Urinary bladder (tissue), 3 donors: ENCODE measurements at regions not wholly inside any gene's neighbourhood (a gene's known extent, or its start where the extent isn't known, plus 50 kb on each side); places are given as distances from the start of the nearest gene placed in this dataset.

Source experiments
- DNase-seq: peaks from one replicate; pipeline ENCODE4 v3.0.0-alpha.2; 2015; ENCODE audit errors: extremely low spot score
- H3K27ac ChIP-seq: one replicate; pipeline ENCODE4 v1.5.1; 2013; ENCODE audit warnings: low read depth, mild to moderate bottlenecking, moderate library complexity
- H3K36me3 ChIP-seq: one replicate; pipeline ENCODE4 v1.6.1; 2013; ENCODE audit warnings: mild to moderate bottlenecking, moderate library complexity; ENCODE audit not compliant: insufficient read depth
- H3K4me1 ChIP-seq: one replicate; pipeline ENCODE4 v1.6.1; 2013; ENCODE audit warnings: mild to moderate bottlenecking, moderate library complexity; ENCODE audit not compliant: insufficient read depth
- H3K4me3 ChIP-seq: one replicate; pipeline ENCODE4 v1.5.1; 2013; ENCODE audit warnings: low read depth, low read length
- WGBS: extraction: QIAGEN DNeasy Blood & Tissue Kit; methylation state at CpG from one replicate; pipeline ENCODE4 v1.1.7; 2013; 5-methylcytosine and 5-hydroxymethylcytosine counted together
- donor health status: healthy with polysubstance abuse.
- donor health status: healthy.

DNA sequence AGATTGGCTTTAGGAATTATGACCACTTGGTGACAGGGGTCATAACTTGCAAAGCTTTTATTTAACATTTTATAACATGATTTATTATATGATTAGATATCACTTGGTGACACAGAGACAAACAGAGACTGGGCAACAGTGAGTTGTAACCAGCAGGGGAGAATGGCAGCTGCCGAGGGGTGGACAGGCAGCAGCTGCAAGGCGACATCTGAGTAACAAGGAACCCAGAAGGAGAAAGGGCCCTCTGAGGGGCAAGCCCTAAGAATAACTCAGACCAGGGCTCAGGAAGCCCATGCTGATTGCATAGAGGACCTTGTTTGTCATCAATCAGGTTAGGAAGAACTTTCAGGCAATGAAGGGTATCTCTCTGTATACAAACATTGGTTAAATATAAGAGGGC lies 339.9 kb upstream of the SOX11 start:
- 88% methylated on average over 2 of the region's 2 CpGs for WGBS
- Histone ChIP-seq H3K4me3 (no peak overlapping the region), H3K36me3 (no peaks in the 10 kb centered on the region), H3K4me1 (no peaks in the 10 kb centered on the region), H3K27ac (no peak overlapping the region)
- no peak for DNase-seq

DNA sequence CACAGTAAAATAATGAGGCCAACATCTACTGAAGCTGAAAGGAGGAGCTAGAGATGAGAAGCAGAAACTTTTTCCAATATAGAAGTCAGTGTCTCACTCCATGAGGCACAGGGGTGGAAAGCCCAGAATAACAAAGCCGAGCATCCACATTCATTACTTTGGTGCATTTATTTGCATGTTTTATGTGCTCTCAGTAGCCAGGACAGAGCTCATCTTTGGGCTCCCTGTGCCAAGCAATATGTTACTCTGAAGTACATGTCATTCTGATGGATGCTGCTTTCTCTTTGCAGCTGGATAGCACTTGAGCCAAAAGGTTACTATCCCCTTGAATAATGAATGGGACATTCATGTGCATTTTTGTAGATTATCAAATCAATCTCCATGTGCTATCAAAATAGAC lies 338.6 kb upstream of the SOX11 start:
- no peak for DNase-seq
- Histone ChIP-seq H3K36me3 (no peaks in the 10 kb centered on the region), H3K27ac (no peak overlapping the region), H3K4me1 (no peaks in the 10 kb centered on the region), H3K4me3 (no peak overlapping the region)
- WGBS, result 27% methylated on average over 1 of the region's 1 CpG

DNA sequence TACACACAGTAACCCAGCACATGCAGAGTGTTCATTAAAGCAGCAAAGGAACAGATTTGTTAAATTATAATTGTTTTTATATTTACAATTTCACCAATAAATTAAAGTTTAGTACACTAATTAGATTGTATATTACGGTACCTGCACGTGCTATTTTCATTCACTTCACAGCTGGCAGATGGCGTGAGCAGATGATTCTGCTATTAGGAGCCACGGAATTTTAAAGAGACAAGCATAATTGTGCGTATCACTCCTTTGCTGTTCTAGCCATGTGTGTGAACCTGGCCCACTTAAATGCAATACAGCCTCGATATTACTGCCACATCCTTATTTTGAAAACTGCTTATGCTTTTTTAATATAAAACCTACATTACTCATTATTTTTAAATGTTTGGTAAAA lies 332.8 kb upstream of the SOX11 start:
- no peaks in the 10 kb centered on the region for H3K4me1 ChIP-seq
- H3K4me3 ChIP-seq, result no peak overlapping the region
- DNase-seq, result no peak
- H3K36me3 ChIP-seq, result no peaks in the 10 kb centered on the region
- H3K27ac ChIP-seq, result no peak overlapping the region
- 74% methylated on average over 6 of the region's 6 CpGs for WGBS

DNA sequence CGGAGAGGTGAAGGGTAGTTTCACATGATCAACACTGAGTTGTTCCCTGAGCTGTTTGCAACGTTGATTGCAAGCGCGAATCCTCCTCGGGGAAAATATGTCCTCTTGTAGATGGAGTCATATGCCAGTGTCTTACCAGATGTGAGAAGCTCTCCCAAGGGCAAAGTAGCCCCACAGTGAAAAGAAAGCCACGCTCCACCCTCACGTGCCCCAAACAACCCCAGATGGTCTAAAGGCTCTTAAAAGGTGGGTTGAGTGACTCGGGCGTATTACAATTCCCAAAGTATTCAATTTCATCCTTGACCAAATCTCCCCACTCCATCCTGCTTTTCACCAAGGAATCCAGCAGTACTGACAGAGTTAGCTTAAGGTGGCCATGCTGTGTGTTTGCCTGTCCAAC lies 332.1 kb upstream of the SOX11 start:
- H3K36me3 ChIP-seq, result no peaks in the 10 kb centered on the region
- WGBS, result 80% methylated on average over 9 of the region's 9 CpGs
- no peak for DNase-seq
- H3K4me1 ChIP-seq, result no peaks in the 10 kb centered on the region
- H3K4me3 ChIP-seq, result no peak overlapping the region
- H3K27ac ChIP-seq, result no peak overlapping the region

DNA sequence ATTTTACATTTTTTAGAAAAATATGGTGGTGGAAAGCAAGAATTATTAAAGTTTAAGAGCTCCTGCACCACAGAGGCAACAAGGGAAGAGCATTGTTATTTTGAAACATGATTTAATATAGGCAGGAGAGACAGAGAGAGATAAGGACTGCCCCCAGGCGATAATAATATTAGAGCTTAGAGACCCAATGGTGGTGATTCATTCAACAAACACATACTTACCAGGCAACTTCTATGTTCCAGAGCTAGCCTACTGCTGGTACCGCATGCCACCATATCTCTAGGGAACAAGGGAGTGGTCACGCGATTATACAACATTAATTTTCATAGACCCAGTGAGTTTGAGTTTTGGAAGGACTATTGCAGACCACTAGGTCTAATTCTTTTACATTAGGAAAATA lies 327.8 kb upstream of the SOX11 start:
- Histone ChIP-seq H3K4me3 (no peak overlapping the region), H3K27ac (no peak overlapping the region), H3K36me3 (no peaks in the 10 kb centered on the region), H3K4me1 (no peaks in the 10 kb centered on the region)
- DNase-seq, result no peak
- 93% methylated on average over 4 of the region's 4 CpGs for WGBS

DNA sequence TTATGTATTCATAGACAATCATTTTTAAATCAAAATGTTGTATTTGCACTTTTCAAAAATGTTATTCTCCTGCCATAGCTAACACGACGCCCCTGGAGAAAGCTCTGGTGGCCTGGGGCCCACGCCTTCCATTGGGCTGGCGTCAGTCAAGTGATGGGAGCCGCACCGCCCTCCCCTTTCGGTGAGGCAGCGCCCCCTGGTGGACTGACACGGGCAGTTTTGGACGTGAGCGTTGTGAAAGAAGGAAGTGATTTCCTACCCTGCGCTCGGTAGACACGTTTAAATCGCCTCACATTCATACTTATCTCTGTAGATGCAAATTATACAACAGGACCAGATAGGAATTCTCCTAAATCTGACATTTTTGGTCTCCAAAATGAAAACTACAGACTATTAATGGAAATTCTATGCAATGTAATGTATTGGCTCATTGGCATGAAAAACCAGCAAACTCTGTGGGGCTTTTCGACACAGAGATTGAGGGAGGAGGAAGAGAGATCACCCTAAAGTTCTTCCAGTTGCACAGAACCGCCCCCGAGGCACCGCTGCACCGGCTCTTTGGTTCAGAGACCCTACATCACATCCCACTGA lies 326.2 kb upstream of the SOX11 start:
- DNase-seq, result peak; percentile 31
- Histone ChIP-seq H3K4me3 (no peak overlapping the region), H3K36me3 (no peaks in the 10 kb centered on the region), H3K4me1 (no peaks in the 10 kb centered on the region), H3K27ac (no peak overlapping the region)
- 19% methylated on average over 20 of the region's 20 CpGs for WGBS

DNA sequence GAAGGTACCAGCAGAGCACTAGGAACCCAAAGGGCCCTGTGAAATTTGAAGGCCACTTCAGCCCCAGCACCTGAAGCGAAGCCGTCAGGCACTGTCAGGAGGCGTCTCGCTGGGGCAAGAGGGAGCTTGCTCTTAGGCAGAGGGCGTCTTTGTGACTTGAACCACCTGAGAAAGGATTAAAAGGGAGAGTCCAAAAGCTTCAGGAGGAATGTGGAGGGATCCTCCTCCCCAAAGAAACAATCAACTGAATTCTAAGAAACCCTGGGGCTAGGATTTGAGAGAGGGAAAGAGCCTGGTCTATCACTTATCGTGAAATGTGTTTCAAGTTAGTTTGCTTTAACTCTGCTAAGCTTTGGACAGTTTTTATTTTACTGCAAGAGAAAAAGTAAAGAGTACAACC lies 324.9 kb upstream of the SOX11 start:
- H3K36me3 ChIP-seq, result no peaks in the 10 kb centered on the region
- no peak overlapping the region for H3K27ac ChIP-seq
- no peak for DNase-seq
- WGBS, result 96% methylated on average over 6 of the region's 6 CpGs
- no peaks in the 10 kb centered on the region for H3K4me1 ChIP-seq
- no peak overlapping the region for H3K4me3 ChIP-seq

DNA sequence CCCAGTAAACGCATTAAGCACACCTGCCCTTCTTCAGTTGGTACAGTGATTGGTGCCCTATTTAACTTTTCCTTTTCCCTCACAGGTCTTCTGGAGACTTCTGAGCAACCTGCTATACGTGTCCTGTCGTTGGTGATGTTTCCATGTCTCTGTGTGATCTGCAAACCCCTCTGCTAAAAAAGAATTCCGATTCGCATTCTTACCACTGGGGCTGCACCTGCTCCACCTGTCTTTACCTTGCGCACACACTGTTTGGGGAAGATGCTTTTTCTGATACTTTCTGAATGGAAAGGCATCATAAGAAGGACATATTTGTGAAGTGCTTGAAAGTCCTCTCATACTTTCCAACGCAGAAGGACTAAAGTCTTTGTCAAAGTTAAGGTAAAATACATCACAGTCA lies 323.9 kb upstream of the SOX11 start:
- no peaks in the 10 kb centered on the region for H3K36me3 ChIP-seq
- no peak overlapping the region for H3K4me3 ChIP-seq
- no peak for DNase-seq
- no peak overlapping the region for H3K27ac ChIP-seq
- H3K4me1 ChIP-seq, result no peaks in the 10 kb centered on the region
- 79% methylated on average over 7 of the region's 7 CpGs for WGBS

DNA sequence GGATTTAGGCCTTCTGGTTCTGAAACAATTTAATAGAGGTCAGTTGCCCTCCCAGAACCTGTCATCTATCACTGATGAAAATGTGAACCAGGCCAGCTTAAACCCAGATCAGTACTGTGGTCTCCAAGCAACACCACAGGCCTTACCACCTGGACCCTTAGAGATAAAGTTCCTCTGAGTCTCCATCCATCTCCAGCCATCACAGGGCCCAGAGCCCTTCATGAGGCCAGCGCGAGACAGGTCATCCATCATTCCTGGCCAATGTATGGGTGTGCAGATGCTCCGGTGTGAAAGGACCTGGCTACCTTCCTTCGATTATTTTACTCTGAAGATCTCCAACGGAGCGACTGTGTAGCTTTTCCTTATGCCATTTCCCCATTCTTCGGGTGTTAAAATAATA lies 322.7 kb upstream of the SOX11 start:
- no peaks in the 10 kb centered on the region for H3K4me1 ChIP-seq
- WGBS, result 97% methylated on average over 7 of the region's 7 CpGs
- DNase-seq, result no peak

DNA sequence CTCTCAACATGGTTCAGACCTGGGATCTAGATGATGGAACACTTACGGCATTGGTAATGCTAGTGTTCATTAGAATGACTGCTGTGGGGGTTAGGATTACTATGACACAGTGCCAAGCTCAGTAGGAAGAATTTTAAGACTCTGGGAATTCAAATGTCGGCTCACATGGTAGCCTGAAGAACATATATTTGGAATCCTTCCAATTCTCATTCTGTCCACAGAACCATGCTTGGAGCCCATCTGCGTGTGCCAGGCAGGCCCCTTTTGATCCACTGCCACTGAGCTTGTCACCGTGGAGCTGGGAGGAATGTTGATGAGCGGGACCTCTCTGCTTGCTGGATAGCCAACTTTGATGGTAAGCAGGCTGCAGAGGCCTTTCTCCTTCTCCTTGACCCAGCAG lies 322.0 kb upstream of the SOX11 start:
- DNase-seq, result no peak
- H3K4me1 ChIP-seq, result no peaks in the 10 kb centered on the region
- WGBS, result 81% methylated on average over 5 of the region's 5 CpGs
- H3K27ac ChIP-seq, result no peak overlapping the region
- no peaks in the 10 kb centered on the region for H3K36me3 ChIP-seq
- H3K4me3 ChIP-seq, result no peak overlapping the region

More for the DNA sequence above, 322.7 kb upstream of the SOX11 start:
- H3K4me3 ChIP-seq, result no peak overlapping the region
- H3K36me3 ChIP-seq, result no peaks in the 10 kb centered on the region
- H3K27ac ChIP-seq, result no peak overlapping the region

DNA sequence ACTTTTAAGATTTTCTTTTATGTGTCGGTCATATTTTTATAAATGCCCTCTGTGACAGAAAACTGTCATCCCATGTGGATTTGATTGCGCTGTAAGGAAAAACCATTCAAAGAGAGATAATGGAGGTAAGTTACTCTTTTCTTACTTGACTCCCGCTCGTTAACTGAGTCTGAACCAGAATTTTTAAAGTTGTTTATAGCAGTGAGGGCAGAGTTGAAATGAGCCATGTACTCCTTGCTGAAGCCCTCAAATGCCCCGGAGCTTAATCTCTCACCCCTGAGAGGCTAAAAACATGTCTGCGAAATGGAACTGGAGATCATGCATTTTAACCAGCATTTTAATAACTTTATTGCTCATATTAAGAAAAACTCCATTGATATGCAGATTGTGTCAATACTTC lies 320.0 kb upstream of the SOX11 start:
- Histone ChIP-seq H3K4me1 (no peaks in the 10 kb centered on the region), H3K4me3 (no peak overlapping the region), H3K36me3 (no peaks in the 10 kb centered on the region), H3K27ac (no peak overlapping the region)
- no peak for DNase-seq
- WGBS, result 71% methylated on average over 6 of the region's 6 CpGs

DNA sequence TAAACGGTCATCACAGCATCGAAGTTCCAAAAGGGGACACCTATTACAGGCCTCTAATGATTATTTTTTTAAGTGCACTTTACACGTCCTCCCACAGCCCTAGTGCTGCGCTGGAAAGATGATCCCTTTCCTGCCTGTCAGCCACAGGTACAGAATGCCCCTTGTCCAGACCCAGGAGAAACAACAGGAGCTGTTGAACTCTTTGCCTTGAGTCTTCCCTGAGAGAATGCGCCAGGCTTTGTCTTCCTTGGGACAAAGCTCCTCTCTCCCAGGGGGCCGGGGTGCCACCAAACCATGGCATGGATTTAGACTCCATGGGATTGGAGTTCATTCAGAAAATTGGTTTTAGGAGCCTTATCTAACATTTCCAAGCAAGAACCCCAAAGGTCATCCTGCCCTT lies 319.0 kb upstream of the SOX11 start:
- Histone ChIP-seq H3K36me3 (no peaks in the 10 kb centered on the region), H3K4me3 (no peak overlapping the region), H3K4me1 (no peaks in the 10 kb centered on the region), H3K27ac (no peak overlapping the region)
- peak; percentile 20 for DNase-seq
- WGBS, result 29% methylated on average over 6 of the region's 6 CpGs

DNA sequence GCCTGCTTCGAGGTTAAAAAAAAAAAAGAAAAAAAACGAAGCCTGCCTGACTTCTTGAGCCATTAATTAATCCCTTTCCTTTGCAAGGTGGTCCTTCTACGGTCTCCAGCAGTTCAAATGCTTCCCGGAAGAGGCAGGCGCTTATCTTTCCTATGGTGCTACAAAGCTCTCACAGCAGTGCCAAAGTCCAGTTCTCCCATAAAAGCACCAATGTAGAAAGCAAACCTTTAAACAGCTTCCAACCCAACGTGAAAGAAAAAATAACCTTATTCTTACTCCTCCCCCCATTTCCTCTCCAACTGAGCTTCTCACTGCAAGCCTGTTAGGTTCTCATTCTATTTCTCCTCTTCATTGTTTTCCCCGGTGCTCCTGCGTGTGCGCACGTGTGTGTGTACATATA lies 317.4 kb upstream of the SOX11 start:
- DNase-seq, result no peak
- WGBS, result 45% methylated on average over 10 of the region's 10 CpGs
- no peaks in the 10 kb centered on the region for H3K36me3 ChIP-seq
- no peak overlapping the region for H3K27ac ChIP-seq
- H3K4me3 ChIP-seq, result no peak overlapping the region
- no peaks in the 10 kb centered on the region for H3K4me1 ChIP-seq

DNA sequence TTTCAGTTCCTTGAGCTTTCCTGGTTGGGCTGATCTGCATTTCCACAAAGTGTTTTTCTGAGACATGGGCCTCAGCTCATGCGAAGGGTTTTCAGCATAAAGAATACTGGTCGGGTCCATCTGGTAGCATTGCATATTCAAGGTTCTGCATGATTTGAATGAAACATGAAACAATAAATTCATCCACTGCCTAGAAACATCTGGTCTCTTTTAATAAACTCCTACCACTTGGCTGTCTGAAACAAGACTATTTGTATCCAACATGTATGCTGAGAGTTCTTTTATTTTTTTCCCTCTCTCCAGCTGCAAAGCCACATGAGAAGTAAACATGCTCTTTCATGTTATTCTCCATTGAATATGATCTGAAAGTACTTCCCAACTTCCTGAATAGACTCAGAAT lies 314.9 kb upstream of the SOX11 start:
- no peaks in the 10 kb centered on the region for H3K36me3 ChIP-seq
- WGBS, result 56% methylated on average over 2 of the region's 2 CpGs
- no peak overlapping the region for H3K27ac ChIP-seq
- no peak for DNase-seq
- no peak overlapping the region for H3K4me3 ChIP-seq
- H3K4me1 ChIP-seq, result no peaks in the 10 kb centered on the region

DNA sequence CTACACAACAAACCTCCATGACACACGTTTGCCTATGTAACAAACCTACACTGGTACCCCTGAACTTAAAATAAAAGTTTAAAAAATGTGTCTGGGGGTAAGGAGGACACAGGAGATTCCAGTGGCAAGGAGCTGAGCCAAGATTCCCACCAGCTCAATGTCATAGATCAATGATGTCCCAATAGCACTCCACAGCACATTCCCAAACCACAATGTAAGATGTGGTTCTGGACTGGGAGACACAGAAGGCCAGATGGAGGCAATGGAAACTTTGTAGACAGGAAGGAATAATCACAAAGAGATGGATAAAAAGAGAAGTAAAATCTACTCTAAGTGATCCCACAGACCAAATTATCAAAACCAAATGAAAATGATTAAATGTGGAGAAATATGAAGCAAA lies 312.4 kb upstream of the SOX11 start:
- H3K36me3 ChIP-seq, result no peaks in the 10 kb centered on the region
- no peaks in the 10 kb centered on the region for H3K4me1 ChIP-seq
- no peak overlapping the region for H3K4me3 ChIP-seq
- no peak overlapping the region for H3K27ac ChIP-seq
- 75% methylated on average over 1 of the region's 1 CpG for WGBS
- DNase-seq, result no peak
